Right lobe of liver (tissue), 6 donors: ENCODE measurements at regions not wholly inside any gene's neighbourhood (a gene's known extent, or its start where the extent isn't known, plus 50 kb on each side); places are given as distances from the start of the nearest gene placed in this dataset.
A peak's percentile ranks its signal among the peaks of the same experiment; 100 is the strongest.

Source experiments
- ATAC-seq, 4 donors: fragments of 200-7000 bp; cut with Tn5 transposase; one replicate each; pipeline ENCODE4 v1.9.1; 2020; ENCODE audit warnings: mild to moderate bottlenecking in 4 of 4, moderate library complexity in 4 of 4
- DNase-seq, 3 donors: peaks; one replicate each; pipeline ENCODE4 v3.0.0-alpha.2; 2020
- H3K27ac ChIP-seq, 3 donors: fragments of 200-600 bp; one replicate each; pipeline ENCODE4 v1.8.0; 2022
- H3K27me3 ChIP-seq, 2 donors: fragments of 200-600 bp; one replicate each; pipeline ENCODE4 v1.8.0; 2022
- H3K36me3 ChIP-seq, 4 donors: fragments of 200-600 bp; sonication (generic) in 1 of 4; one replicate each; pipeline versions ENCODE4 v1.5.1 to v1.8.0; 2017 to 2022; ENCODE audit warnings: control low read depth in 1 of 4
- H3K4me1 ChIP-seq, 4 donors: fragments of 200-600 bp; sonication (generic) in 1 of 4; one replicate each; pipeline versions ENCODE4 v1.5.1 to v1.8.0; 2017 to 2022; ENCODE audit warnings: control low read depth in 1 of 4
- H3K4me3 ChIP-seq, 3 donors: fragments of 200-600 bp; one replicate each; pipeline ENCODE4 v1.8.0; 2022
- H3K9me3 ChIP-seq, 4 donors: fragments of 200-600 bp; sonication (generic) in 1 of 4; one replicate each; pipeline versions ENCODE4 v1.5.1 to v1.8.0; 2017 to 2022; ENCODE audit warnings: control low read depth in 1 of 4
- CTCF ChIP-seq, 4 donors: fragments of 200-600 bp in 3 of 4; fragments of 450-650 bp in 1 of 4; IDR thresholded peaks; one replicate each; pipeline versions ENCODE4 v1.5.1 to v1.8.0; 2016 to 2022; ENCODE audit warnings: antibody characterized with exemption in 4 of 4, mild to moderate bottlenecking in 2 of 4
- POLR2A ChIP-seq: fragments of 450-650 bp; IDR thresholded peaks from one replicate; pipeline ENCODE4 v1.6.1; 2017; ENCODE audit warnings: antibody characterized with exemption, mild to moderate bottlenecking
- WGBS: methylation state at CpG from one replicate; pipeline ENCODE4 v1.1.6; 2018; ENCODE audit warnings: low coverage, low lambda C conversion rate; ENCODE audit not compliant: insufficient coverage; ENCODE audit errors: missing lambda C conversion rate; 5-methylcytosine and 5-hydroxymethylcytosine counted together
- intact Hi-C, 2 donors: fragments of 100-400 bp; cut with DNase I; formaldehyde crosslinking; loops; one replicate each; pipeline versions ENCODE4 v1.11.2 to v1.14.1; 2022
- donor health status: DM: no; HTN: yes; CAD: no.
- donor health status: DM: no; HTN: no; CAD: no.
- donor health status: DM: no; HTN: no; CAD: no.
- donor health status: DM: no; HTN: yes; CAD: no.
- donor health status: DM: no; HTN: yes; CAD: no.

- Histone ChIP-seq H3K27ac (no peak overlapping the region), H3K9me3 (no peaks in the 10 kb centered on the region), H3K27me3 (no peaks in the 10 kb centered on the region), H3K4me3 (no peak overlapping the region), H3K36me3 (no peaks in the 10 kb centered on the region), H3K4me1 (no peaks in the 10 kb centered on the region)
- intact Hi-C loops = no loop called here
- DNase-seq (no peak), ATAC-seq (peak in 1 of 4 donors; percentile 67)
- WGBS = 30% methylated on average over 1 of the region's 1 CpG
- no peak for TF ChIP-seq CTCF (IDR thresholded peaks at IDR 0.05)
These were observed 79.1 kb upstream of the APOOL start for GRCh38 chrX:84924624-84925023.

GRCh38 chrX:84932814-84933213 is 70.9 kb upstream of the APOOL start:
- no peak for TF ChIP-seq CTCF (IDR thresholded peaks at IDR 0.05)
- no peak for TF ChIP-seq POLR2A
- Histone ChIP-seq H3K4me1 (peaks cover 0 to 6% (median 0%) of the 10 kb centered on the region in 4 donors), H3K36me3 (no peaks in the 10 kb centered on the region), H3K27ac (peak overlapping the region in 1 of 3 donors; percentile 0), H3K4me3 (no peak overlapping the region), H3K9me3 (no peaks in the 10 kb centered on the region), H3K27me3 (no peaks in the 10 kb centered on the region)
- ATAC-seq = peak; percentile 37 to 90 (median 62)
- no peak for DNase-seq
- intact Hi-C loops = no loop called here

- H3K27ac ChIP-seq = no peak overlapping the region
These were observed 69.6 kb upstream of the APOOL start for GRCh38 chrX:84933956-84934556.

More at GRCh38 chrX:84933956-84934556, 69.6 kb upstream of the APOOL start:
- ATAC-seq (peak in 3 of 4 donors; percentile 44 to 60 (median 56)), DNase-seq (peak in 2 of 3 donors; percentile 41 to 53)
- 62% methylated on average over 5 of the region's 46 CpGs for WGBS
- peaks cover 0 to 6% (median 0%) of the 10 kb centered on the region in 4 donors for H3K4me1 ChIP-seq
- no peak for TF ChIP-seq POLR2A
- TF ChIP-seq CTCF (IDR thresholded peaks at IDR 0.05) = no peak
- H3K4me3 ChIP-seq = no peak overlapping the region
- no peaks in the 10 kb centered on the region for H3K9me3 ChIP-seq
- H3K27me3 ChIP-seq = no peaks in the 10 kb centered on the region
- intact Hi-C loops = no loop called here
- H3K36me3 ChIP-seq = no peaks in the 10 kb centered on the region
